A673 (cell line): ENCODE measurements at regions not wholly inside any gene's neighbourhood (a gene's known extent, or its start where the extent isn't known, plus 50 kb on each side); places are given as distances from the start of the nearest gene placed in this dataset.

Experiments
- CTCF ChIP-seq: fragments of 300-800, 200-600 bp; sonication (generic); conservative IDR thresholded peaks from 2 replicates; pipeline ENCODE4 v1.5.1; 2017; ENCODE audit warnings: low read depth, mild to moderate bottlenecking, antibody characterized with exemption, low read length, moderate library complexity, mixed read lengths
- EZH2 ChIP-seq: fragments of 200-600 bp; sonication (generic); IDR thresholded peaks from 2 replicates; pipeline ENCODE4 v1.6.1; 2017; ENCODE audit warnings: borderline replicate concordance, low read depth, mild to moderate bottlenecking, mixed read lengths, antibody characterized with exemption, low read length; ENCODE audit not compliant: poor library complexity, severe bottlenecking

- no peak for TF ChIP-seq CTCF
- TF ChIP-seq EZH2 = no peak
These were observed 502.4 kb upstream of the PTCHD4 start for GRCh38 chr6:48613231-48613949.
